HG03097 (cell line): ENCODE measurements at regions not wholly inside any gene's neighbourhood (a gene's known extent, or its start where the extent isn't known, plus 50 kb on each side); places are given as distances from the start of the nearest gene placed in this dataset.

Source experiments
- ATAC-seq: cut with Tn5 transposase; IDR thresholded peaks from one replicate; pipeline ENCODE4 v1.9.1; 2021; ENCODE audit not compliant: unreplicated experiment, low FRiP score

GRCh38 chr2:236671896-236672562 is 102.4 kb downstream of the ACKR3 start:
- no peak for ATAC-seq

GRCh38 chr2:236672606-236673005 is 103.0 kb downstream of the ACKR3 start:
- ATAC-seq = no peak

- ATAC-seq = no peak
Measured at GRCh38 chr2:236673126-236673822, 103.6 kb downstream of the ACKR3 start.

- no peak for ATAC-seq
Measured at GRCh38 chr2:236673823-236674185, 104.2 kb downstream of the ACKR3 start.

GRCh38 chr2:236674238-236674637 is 104.6 kb downstream of the ACKR3 start:
- ATAC-seq = no peak

- ATAC-seq = no peak
Measured at GRCh38 chr2:236674646-236675045, 105.0 kb downstream of the ACKR3 start.

- no peak for ATAC-seq
Measured at GRCh38 chr2:236675051-236675450, 105.4 kb downstream of the ACKR3 start.

- no peak for ATAC-seq
Measured at GRCh38 chr2:236675526-236675925, 105.9 kb downstream of the ACKR3 start.

GRCh38 chr2:236676136-236676873 is 106.7 kb downstream of the ACKR3 start:
- ATAC-seq = no peak

- ATAC-seq = no peak
Measured at GRCh38 chr2:236677368-236677767, 107.7 kb downstream of the ACKR3 start.

GRCh38 chr2:236678307-236678975 is 108.8 kb downstream of the ACKR3 start:
- no peak for ATAC-seq

- no peak for ATAC-seq
Measured at GRCh38 chr2:236679884-236680860, 110.5 kb downstream of the ACKR3 start.

- no peak for ATAC-seq
Measured at GRCh38 chr2:236682651-236683422, 113.2 kb downstream of the ACKR3 start.

- no peak for ATAC-seq
Measured at GRCh38 chr2:236684504-236685256, 115.1 kb downstream of the ACKR3 start.

- no peak for ATAC-seq
Measured at GRCh38 chr2:236685361-236685760, 115.7 kb downstream of the ACKR3 start.

- ATAC-seq = no peak
Measured at GRCh38 chr2:236685979-236686520, 116.4 kb downstream of the ACKR3 start.

GRCh38 chr2:236686561-236686960 is 116.9 kb downstream of the ACKR3 start:
- ATAC-seq = no peak

- ATAC-seq = no peak
Measured at GRCh38 chr2:236687296-236687965, 117.8 kb downstream of the ACKR3 start.
